SK-N-SH (cell line): ENCODE measurements at regions not wholly inside any gene's neighbourhood (a gene's known extent, or its start where the extent isn't known, plus 50 kb on each side); places are given as distances from the start of the nearest gene placed in this dataset.

Experiments used
- CTCF ChIA-PET: fragments of 300-600, 350-600 bp; formaldehyde crosslinking; extraction: SDS; loops from one replicate; lab custom pipeline; 2021; lab: Yijun Ruan, JAX
- POLR2A ChIA-PET: fragments of 350-600 bp; sonication (Branson Sonifier 250); formaldehyde crosslinking; extraction: SDS; loops from one replicate; lab custom pipeline; 2020; ENCODE audit warnings: antibody characterized with exemption, inconsistent platforms; lab: Yijun Ruan, JAX
- DNase-seq: peaks from one replicate; pipeline ENCODE4 v3.0.0; 2012
- H2AFZ ChIP-seq: fragments of 200-600 bp; sonication (generic); 2 replicates; pipeline ENCODE4 v1.8.1; 2016; ENCODE audit warnings: antibody characterized with exemption, mild to moderate bottlenecking, low read depth
- H3F3A ChIP-seq: fragments of 200-600 bp; sonication (generic); replicated peaks from 2 replicates; pipeline ENCODE3; 2016; ENCODE audit warnings: antibody characterized with exemption, mild to moderate bottlenecking; ENCODE audit not compliant: insufficient read depth
- H3K27ac ChIP-seq, 2 experiments: fragments of 200-500 bp in 1 of 2; fragments of 200-600 bp in 1 of 2; sonication (Bioruptor generic) in 1 of 2; sonication (generic), shearing (Covaris generic) in 1 of 2; 2 replicates each; pipeline versions ENCODE4 v1.5.1 to v1.6.1; 2014 to 2016; ENCODE audit warnings: low read depth in 2 of 2, inconsistent platforms in 1 of 2, low read length in 1 of 2, mild to moderate bottlenecking in 1 of 2, mixed read lengths in 1 of 2
- H3K27me3 ChIP-seq: fragments of 200-600 bp; sonication (generic), shearing (Covaris generic); 2 replicates; pipeline ENCODE4 v1.6.1; 2016; ENCODE audit warnings: mixed run types; ENCODE audit not compliant: insufficient read depth
- H3K36me3 ChIP-seq, 2 experiments: fragments of 200-500 bp in 1 of 2; fragments of 200-600 bp in 1 of 2; sonication (Bioruptor generic) in 1 of 2; sonication (generic) in 1 of 2; replicated peaks in 1 of 2; 2 replicates each; pipeline versions ENCODE3 to v1.5.1; 2014 to 2016; ENCODE audit warnings: low read length in 1 of 2, mild to moderate bottlenecking in 1 of 2; ENCODE audit not compliant: insufficient read depth in 2 of 2, control insufficient read depth in 1 of 2
- H3K4me1 ChIP-seq, 2 experiments: fragments of 200-500 bp in 1 of 2; fragments of 200-600 bp in 1 of 2; sonication (Bioruptor generic) in 1 of 2; sonication (generic), shearing (Covaris generic) in 1 of 2; 2 replicates each; pipeline versions ENCODE4 v1.5.1 to v1.6.1; 2014 to 2016; ENCODE audit warnings: low read depth in 1 of 2, low read length in 1 of 2, mixed run types in 1 of 2; ENCODE audit not compliant: insufficient read depth in 2 of 2, control insufficient read depth in 1 of 2
- H3K4me2 ChIP-seq: fragments of 200-600 bp; sonication (generic), shearing (Covaris generic); 2 replicates; pipeline ENCODE4 v1.6.1; 2017; ENCODE audit warnings: mixed run types
- H3K4me3 ChIP-seq, 2 experiments: fragments of 200-500 bp in 1 of 2; fragments of 200-600 bp in 1 of 2; sonication (Bioruptor generic) in 1 of 2; sonication (generic), shearing (Covaris generic) in 1 of 2; 2 replicates each; pipeline versions ENCODE4 v1.5.1 to v1.8.1; 2014 to 2016; ENCODE audit warnings: low read depth in 2 of 2, inconsistent platforms in 1 of 2, low read length in 1 of 2, mild to moderate bottlenecking in 1 of 2, mixed read lengths in 1 of 2, moderate library complexity in 1 of 2
- H3K79me2 ChIP-seq: fragments of 200-600 bp; sonication (generic); 2 replicates; pipeline ENCODE4 v1.8.1; 2017; ENCODE audit warnings: mild to moderate bottlenecking; ENCODE audit not compliant: insufficient read depth
- H3K9ac ChIP-seq: fragments of 200-600 bp; sonication (generic); 2 replicates; pipeline ENCODE4 v1.6.1; 2017; ENCODE audit warnings: mixed run types
- H3K9me2 ChIP-seq: fragments of 200-600 bp; sonication (generic); 2 replicates; pipeline ENCODE4 v1.6.1; 2017; ENCODE audit warnings: mixed run types
- H3K9me3 ChIP-seq: fragments of 200-600 bp; sonication (generic); 2 replicates; pipeline ENCODE4 v1.6.1; 2017; ENCODE audit warnings: mixed run types, mild to moderate bottlenecking, moderate library complexity
- H4K20me1 ChIP-seq: fragments of 200-600 bp; sonication (generic); 2 replicates; pipeline ENCODE4 v1.6.1; 2017; ENCODE audit warnings: mild to moderate bottlenecking, mixed run types; ENCODE audit not compliant: insufficient read depth
- ELF1 ChIP-seq: IDR thresholded peaks from 2 replicates; pipeline ENCODE4 v1.4.0; 2012
- EP300 ChIP-seq, 2 experiments: IDR thresholded peaks; 2 replicates each; pipeline versions ENCODE4 v1.4.0 to v1.6.1; 2012; ENCODE audit warnings: borderline replicate concordance in 1 of 2, low read depth in 1 of 2, low read length in 1 of 2
- FOSL2 ChIP-seq: IDR thresholded peaks from 2 replicates; pipeline ENCODE4 v1.4.0; 2012; ENCODE audit warnings: low read depth, mild to moderate bottlenecking, moderate library complexity, borderline replicate concordance
- JUND ChIP-seq: IDR thresholded peaks from 2 replicates; pipeline ENCODE4 v1.4.0; 2012
- NFIC ChIP-seq: IDR thresholded peaks from 2 replicates; pipeline ENCODE4 v1.4.0; 2012; ENCODE audit warnings: borderline replicate concordance
- PBX3 ChIP-seq: IDR thresholded peaks from 2 replicates; pipeline ENCODE4; 2012
- POLR2AphosphoS5 ChIP-seq: IDR thresholded peaks from 2 replicates; pipeline ENCODE4 v1.6.1; 2012; ENCODE audit warnings: low read depth, low read length
- RXRA ChIP-seq: IDR thresholded peaks from 2 replicates; pipeline ENCODE4 v1.4.0; 2012; ENCODE audit warnings: low read depth, mild to moderate bottlenecking, borderline replicate concordance
- TCF12 ChIP-seq: IDR thresholded peaks from 2 replicates; pipeline ENCODE4 v1.4.0; 2012
- TEAD4 ChIP-seq: IDR thresholded peaks from 2 replicates; pipeline ENCODE4 v1.4.0; 2012; ENCODE audit warnings: mild to moderate bottlenecking, borderline replicate concordance; ENCODE audit not compliant: insufficient read depth
- USF2 ChIP-seq: fragments of 150-350 bp; IDR thresholded peaks from 2 replicates; pipeline ENCODE4 v1.6.1; 2017; ENCODE audit warnings: antibody characterized with exemption, low read length, low read depth, borderline replicate concordance
- WGBS: methylation state at CpG from one replicate; pipeline ENCODE4 v1.1.6; 2017; ENCODE audit warnings: low lambda C conversion rate; 5-methylcytosine and 5-hydroxymethylcytosine counted together
- TF ChIP-seq, protein P1 (sequence below): fragments of 150-350 bp; IDR thresholded peaks from 2 replicates; pipeline ENCODE4 v1.6.1; 2016; ENCODE audit warnings: mild to moderate bottlenecking, low read depth, low read length

DNA sequence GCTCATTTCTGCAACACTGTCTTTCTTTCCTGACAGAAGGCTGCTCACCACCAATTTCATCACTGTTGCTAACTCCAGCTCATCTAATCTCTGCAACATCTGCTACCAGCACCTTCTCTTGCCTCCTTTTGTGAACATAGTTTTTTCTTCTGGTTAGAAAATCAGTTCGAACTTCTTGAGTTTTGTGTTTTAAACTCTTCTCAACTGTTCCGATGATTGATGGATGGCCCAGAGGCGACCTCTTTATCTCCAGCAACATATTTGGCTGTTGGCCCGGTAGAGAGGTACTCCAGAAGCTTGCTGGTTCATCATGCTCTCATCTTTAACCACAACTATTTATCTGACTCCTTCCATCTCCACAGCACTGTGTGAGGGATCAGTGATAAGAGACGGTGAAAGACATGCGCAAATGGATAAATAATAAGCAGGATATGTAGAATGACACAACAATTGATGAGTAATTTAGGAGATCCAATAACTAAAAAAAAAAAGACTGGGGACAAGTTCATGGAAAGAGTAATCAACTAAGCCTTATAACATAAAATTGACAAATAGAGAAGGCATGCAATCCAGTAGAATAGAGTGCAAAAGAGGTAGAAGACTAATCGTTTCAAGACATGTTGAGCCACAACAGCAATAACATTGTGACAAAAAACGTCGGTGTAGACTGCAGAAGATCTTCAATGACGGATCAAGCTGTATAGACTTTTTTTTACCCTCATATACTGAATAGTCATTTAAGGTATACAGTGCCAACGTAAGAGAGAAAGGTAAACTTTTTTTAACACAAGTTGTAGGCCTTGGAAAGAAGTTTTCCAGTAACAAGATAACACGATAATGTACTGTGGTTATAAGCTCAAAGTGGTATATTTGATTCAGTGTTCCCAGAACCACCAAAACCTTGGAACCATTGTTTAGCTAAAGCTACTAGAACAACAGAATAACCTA, 152.2 kb downstream of the CRPPA start:
- ChIA-PET CTCF (interaction anchor here (1.4 to 1.8 kb wide), 3 partner anchors 9 to 295 kb away, joined by 3 to 7 read pairs (median 5); no protein-coding TSS in a partner anchor), POLR2A (no interaction called here)
- Histone ChIP-seq H3F3A (no peaks in the 10 kb centered on the region), H3K27me3 (no peaks in the 10 kb centered on the region), H3K4me2 (no peak overlapping the region), H3K9ac (no peak overlapping the region), H3K27ac (peak overlapping the region in 1 of 2 experiments; percentile 39; a peak in 2 of 4 replicates), H3K4me3 (no peak overlapping the region), H2AFZ (no peak overlapping the region), H3K4me1 (peaks cover 0 to 7% of the 10 kb centered on the region in 2 experiments; a peak in 2 of 4 replicates), H3K9me3 (no peaks in the 10 kb centered on the region), H3K36me3 (no peaks in the 10 kb centered on the region), H3K79me2 (no peaks in the 10 kb centered on the region), H3K9me2 (no peaks in the 10 kb centered on the region), H4K20me1 (no peaks in the 10 kb centered on the region)
- TF ChIP-seq NFIC (peak; percentile 86), USF2 (no peak), POLR2AphosphoS5 (0 out of 2 replicates have a peak, but pooled peaks have one; percentile 48), FOSL2 (peak; percentile 56; the same call in 1 of the 2 replicates), TEAD4 (peak; percentile 69), ELF1 (no peak), EP300 (IDR thresholded peaks at IDR 0.05; ENCODE audit: borderline replicate concordance in 1 of 2, low read depth in 1 of 2, low read length in 1 of 2) (peak; percentile 58 to 83), PBX3 (peak; percentile 89), JUND (peak; percentile 68), RXRA (peak; percentile 96), TCF12 (peak; percentile 87)
- TF ChIP-seq, protein P1, sequence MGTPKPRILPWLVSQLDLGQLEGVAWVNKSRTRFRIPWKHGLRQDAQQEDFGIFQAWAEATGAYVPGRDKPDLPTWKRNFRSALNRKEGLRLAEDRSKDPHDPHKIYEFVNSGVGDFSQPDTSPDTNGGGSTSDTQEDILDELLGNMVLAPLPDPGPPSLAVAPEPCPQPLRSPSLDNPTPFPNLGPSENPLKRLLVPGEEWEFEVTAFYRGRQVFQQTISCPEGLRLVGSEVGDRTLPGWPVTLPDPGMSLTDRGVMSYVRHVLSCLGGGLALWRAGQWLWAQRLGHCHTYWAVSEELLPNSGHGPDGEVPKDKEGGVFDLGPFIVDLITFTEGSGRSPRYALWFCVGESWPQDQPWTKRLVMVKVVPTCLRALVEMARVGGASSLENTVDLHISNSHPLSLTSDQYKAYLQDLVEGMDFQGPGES, result no peak
- WGBS, result 28% methylated on average over 12 of the region's 12 CpGs
- DNase-seq, result peak; percentile 14
